Effector memory CD4-positive, alpha-beta T cell (primary cell): ENCODE measurements at regions not wholly inside any gene's neighbourhood (a gene's known extent, or its start where the extent isn't known, plus 50 kb on each side); places are given as distances from the start of the nearest gene placed in this dataset.
"Not testable (repeated sequence)": the region's sequence is repeated elsewhere in the genome, so short reads cannot be mapped to it uniquely, and the experiment has no call there.

Experiments used
- DNase-seq, 3 donors: peaks; one replicate each; pipeline ENCODE4 v3.0.0-alpha.2; 2020
- H3K27ac ChIP-seq: 2 replicates; pipeline ENCODE4 v1.7.0; 2013; ENCODE audit warnings: mild to moderate bottlenecking, low read length, moderate library complexity; ENCODE audit not compliant: insufficient read depth, poor library complexity, severe bottlenecking
- H3K27me3 ChIP-seq: replicated peaks from 2 replicates; pipeline ENCODE4 v1.7.0; 2013; ENCODE audit warnings: mild to moderate bottlenecking, low read length; ENCODE audit not compliant: insufficient read depth, control insufficient read depth, poor library complexity, severe bottlenecking
- H3K36me3 ChIP-seq: 2 replicates; pipeline ENCODE4 v1.7.0; 2013; ENCODE audit warnings: mild to moderate bottlenecking, low read length, moderate library complexity; ENCODE audit not compliant: control insufficient read depth, insufficient read depth
- H3K4me1 ChIP-seq: 2 replicates; pipeline ENCODE4 v1.7.0; 2013; ENCODE audit warnings: low read length, mild to moderate bottlenecking; ENCODE audit not compliant: control insufficient read depth, insufficient read depth, poor library complexity, severe bottlenecking
- H3K4me3 ChIP-seq: 2 replicates; pipeline ENCODE4 v1.7.0; 2013; ENCODE audit warnings: low read length, low read depth, mild to moderate bottlenecking; ENCODE audit not compliant: insufficient read depth, poor library complexity, severe bottlenecking
- H3K9me3 ChIP-seq: 2 replicates; pipeline ENCODE4 v1.7.0; 2013; ENCODE audit warnings: mild to moderate bottlenecking, low read length, moderate library complexity; ENCODE audit not compliant: control insufficient read depth

DNA sequence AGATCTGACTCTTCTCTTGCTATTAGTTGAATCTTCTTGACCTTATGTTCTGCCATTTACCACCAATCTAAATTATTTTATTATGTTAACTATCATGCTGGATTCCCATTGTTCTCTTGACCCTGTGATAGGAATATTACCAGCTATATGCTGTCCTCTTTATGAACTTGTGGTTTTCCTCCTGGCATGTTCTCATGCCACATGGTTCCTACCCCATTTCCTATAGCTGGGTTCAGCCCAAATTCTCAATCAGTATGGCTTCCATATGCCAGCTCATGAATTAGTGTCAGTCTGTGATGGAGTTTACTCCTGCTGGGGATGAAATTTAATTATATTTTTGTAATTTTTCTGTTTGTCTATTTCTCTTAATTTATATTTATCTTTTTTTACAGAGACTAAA lies 430.5 kb downstream of the SMARCA1 start:
- Histone ChIP-seq H3K27ac (no peak overlapping the region), H3K4me1 (no peaks in the 10 kb centered on the region), H3K4me3 (no peak overlapping the region), H3K36me3 (no peaks in the 10 kb centered on the region), H3K9me3 (no peaks in the 10 kb centered on the region), H3K27me3 (no peaks in the 10 kb centered on the region)
- no peak for DNase-seq

DNA sequence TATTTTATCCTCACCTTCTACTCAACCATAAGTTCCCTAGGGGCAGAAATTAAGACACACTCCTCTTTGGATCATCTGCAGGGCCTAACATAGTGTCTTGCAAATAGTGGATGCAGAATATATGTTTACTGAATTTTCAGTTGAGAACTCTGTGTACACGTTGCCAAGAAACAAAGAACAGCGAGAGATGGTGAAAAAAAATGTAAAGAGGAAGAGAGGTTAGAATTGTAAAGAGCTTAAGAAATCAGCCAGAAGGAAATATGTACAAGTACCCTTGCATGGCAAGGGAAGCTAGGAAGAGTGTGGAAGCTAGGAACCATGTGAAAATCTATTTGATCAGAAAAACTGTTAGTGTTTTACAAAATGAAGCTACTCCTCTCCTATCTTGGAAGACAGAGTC lies 431.0 kb downstream of the SMARCA1 start:
- no peaks in the 10 kb centered on the region for H3K36me3 ChIP-seq

DNA sequence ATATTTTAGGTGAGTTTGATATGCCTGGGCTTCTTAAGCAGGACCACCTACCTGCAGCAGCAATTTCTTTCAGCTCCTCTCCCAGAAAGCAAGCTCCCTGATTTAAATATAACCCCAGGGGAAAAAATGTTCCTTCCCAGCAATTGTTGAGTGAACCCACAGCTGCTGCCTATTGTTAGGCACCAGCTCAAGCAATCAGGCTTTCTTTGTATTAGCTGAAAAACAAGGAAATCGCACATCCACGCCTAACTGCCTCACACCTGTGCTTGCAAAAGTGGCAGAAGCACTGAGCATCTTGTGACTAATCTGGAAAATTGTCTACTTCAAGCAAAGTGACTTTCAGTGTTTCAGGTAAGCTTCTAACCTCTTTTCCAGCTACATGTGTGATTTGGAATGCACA lies 432.2 kb downstream of the SMARCA1 start:
- DNase-seq: no peak
- Histone ChIP-seq H3K27ac (no peak overlapping the region), H3K4me1 (no peaks in the 10 kb centered on the region)

More for the DNA sequence above, 431.0 kb downstream of the SMARCA1 start:
- DNase-seq: no peak
- no peak overlapping the region for H3K4me3 ChIP-seq
- no peak overlapping the region for H3K27ac ChIP-seq
- no peaks in the 10 kb centered on the region for H3K27me3 ChIP-seq
- no peaks in the 10 kb centered on the region for H3K9me3 ChIP-seq
- no peaks in the 10 kb centered on the region for H3K4me1 ChIP-seq

GRCh38 chrX:129086802-129087201 lies 436.5 kb downstream of the SMARCA1 start:
- no peak for DNase-seq
- H3K27me3 ChIP-seq: no peaks in the 10 kb centered on the region
- no peaks in the 10 kb centered on the region for H3K9me3 ChIP-seq
- no peaks in the 10 kb centered on the region for H3K36me3 ChIP-seq
- H3K27ac ChIP-seq: no peak overlapping the region
- no peak overlapping the region for H3K4me3 ChIP-seq
- no peaks in the 10 kb centered on the region for H3K4me1 ChIP-seq

More for the DNA sequence above, 432.2 kb downstream of the SMARCA1 start:
- H3K9me3 ChIP-seq: no peaks in the 10 kb centered on the region
- H3K27me3 ChIP-seq: no peaks in the 10 kb centered on the region
- H3K4me3 ChIP-seq: no peak overlapping the region
- H3K36me3 ChIP-seq: no peaks in the 10 kb centered on the region

- not testable (repeated sequence) for DNase-seq, H3K4me3 ChIP-seq, H3K4me1 ChIP-seq, H3K27me3 ChIP-seq, H3K36me3 ChIP-seq, H3K9me3 ChIP-seq, H3K27ac ChIP-seq
Observed at GRCh38 chrX:129084291-129084690, 439.0 kb downstream of the SMARCA1 start.

GRCh38 chrX:129077424-129078170 lies 445.7 kb downstream of the SMARCA1 start:
- Histone ChIP-seq H3K4me1 (no peaks in the 10 kb centered on the region), H3K4me3 (no peak overlapping the region), H3K27ac (no peak overlapping the region), H3K36me3 (no peaks in the 10 kb centered on the region), H3K27me3 (no peaks in the 10 kb centered on the region), H3K9me3 (no peaks in the 10 kb centered on the region)
- DNase-seq: no peak

GRCh38 chrX:129071390-129071789 lies 451.9 kb downstream of the SMARCA1 start:
- no peaks in the 10 kb centered on the region for H3K27me3 ChIP-seq
- H3K27ac ChIP-seq: no peak overlapping the region
- no peaks in the 10 kb centered on the region for H3K9me3 ChIP-seq
- H3K36me3 ChIP-seq: no peaks in the 10 kb centered on the region
- DNase-seq: no peak
- H3K4me1 ChIP-seq: no peaks in the 10 kb centered on the region
- no peak overlapping the region for H3K4me3 ChIP-seq

DNA sequence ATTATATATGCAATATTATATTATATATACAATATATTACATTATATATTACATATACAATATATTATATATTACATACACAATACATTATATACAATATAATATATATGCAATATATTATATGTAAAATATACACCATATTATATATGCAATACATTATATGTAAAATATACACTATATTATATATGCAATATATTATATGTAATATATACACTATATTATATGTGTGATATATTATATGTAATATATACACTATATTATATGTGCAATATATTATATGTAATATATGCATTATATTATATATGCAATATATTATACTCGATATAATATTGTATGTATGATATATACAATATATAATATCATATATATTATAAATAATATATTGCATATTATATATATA lies 457.4 kb downstream of the SMARCA1 start:
- no peaks in the 10 kb centered on the region for H3K9me3 ChIP-seq
- no peaks in the 10 kb centered on the region for H3K4me1 ChIP-seq
- H3K27ac ChIP-seq: no peak overlapping the region
- no peak overlapping the region for H3K4me3 ChIP-seq
- DNase-seq: no peak
- H3K27me3 ChIP-seq: no peaks in the 10 kb centered on the region
- no peaks in the 10 kb centered on the region for H3K36me3 ChIP-seq

DNA sequence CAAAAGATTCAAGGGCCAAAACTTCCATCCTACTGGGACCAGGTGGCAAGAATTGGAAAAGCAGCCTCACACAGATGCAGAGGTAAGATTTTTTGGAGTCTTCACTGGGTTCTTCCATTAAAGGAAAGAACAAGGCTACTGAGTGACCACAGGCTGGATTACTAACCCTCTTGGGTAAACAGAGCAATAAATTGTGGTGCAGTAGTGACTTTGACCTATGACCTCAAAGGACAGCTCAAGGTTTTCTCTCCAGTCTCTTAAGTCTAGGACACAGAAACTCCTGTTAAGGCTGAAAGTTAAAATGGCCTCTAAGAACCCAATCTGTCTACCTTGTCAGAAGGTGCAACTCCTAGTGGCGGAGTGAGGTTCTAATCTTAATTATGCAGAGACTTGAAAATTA lies 464.9 kb downstream of the SMARCA1 start:
- Histone ChIP-seq H3K9me3 (no peaks in the 10 kb centered on the region), H3K36me3 (no peaks in the 10 kb centered on the region), H3K4me1 (no peaks in the 10 kb centered on the region), H3K27ac (no peak overlapping the region), H3K27me3 (no peaks in the 10 kb centered on the region), H3K4me3 (no peak overlapping the region)
- no peak for DNase-seq

DNA sequence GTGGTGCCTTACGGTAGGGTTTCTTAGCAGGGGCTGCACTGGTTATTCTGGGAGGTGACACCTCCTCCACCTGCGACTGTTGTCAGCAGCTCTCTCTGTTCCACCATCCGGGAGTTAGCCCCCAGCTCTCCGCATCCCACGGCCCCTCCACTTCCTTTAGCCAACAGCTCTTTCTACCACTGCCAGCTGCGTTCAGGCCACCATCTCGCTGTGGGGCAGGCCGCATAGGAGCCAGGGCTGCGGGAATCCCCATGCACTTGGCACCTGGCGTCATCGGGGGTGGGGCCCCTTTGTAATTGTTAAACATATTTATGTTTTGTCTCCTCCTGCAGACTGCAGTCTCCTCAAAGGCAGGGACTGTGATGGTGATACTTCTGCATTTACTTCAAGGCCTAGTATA lies 480.2 kb downstream of the SMARCA1 start:
- Histone ChIP-seq H3K27ac (no peak overlapping the region), H3K36me3 (no peaks in the 10 kb centered on the region), H3K4me1 (no peaks in the 10 kb centered on the region), H3K9me3 (no peaks in the 10 kb centered on the region), H3K4me3 (no peak overlapping the region), H3K27me3 (no peaks in the 10 kb centered on the region)
- DNase-seq: no peak
